Astrocyte (in vitro differentiated cells and primary cell): ENCODE measurements at regions not wholly inside any gene's neighbourhood (a gene's known extent, or its start where the extent isn't known, plus 50 kb on each side); places are given as distances from the start of the nearest gene placed in this dataset.
"Not testable (repeated sequence)": the region's sequence is repeated elsewhere in the genome, so short reads cannot be mapped to it uniquely, and the experiment has no call there.

Experiments
- DNase-seq: peaks from one replicate; pipeline ENCODE4 v3.0.0-alpha.2; 2010; ENCODE audit warnings: low read depth
- FAIRE-seq: peaks from 2 replicates; lab custom pipeline; 2011; peaks lifted over from hg19 to GRCh38; lab: Jason Lieb, UNC
- H2AFZ ChIP-seq: 2 replicates; pipeline ENCODE4 v1.6.0; 2012; ENCODE audit warnings: low read depth, low read length, inconsistent platforms
- H3K27ac ChIP-seq: 2 replicates; pipeline ENCODE4 v1.5.1; 2011; ENCODE audit warnings: low read depth, low read length, inconsistent platforms
- H3K27me3 ChIP-seq: 2 replicates; pipeline ENCODE4 v1.6.0; 2011; ENCODE audit warnings: low read length, inconsistent platforms; ENCODE audit not compliant: insufficient read depth
- H3K36me3 ChIP-seq: 2 replicates; pipeline ENCODE4 v1.5.1; 2011; ENCODE audit warnings: low read length, inconsistent platforms; ENCODE audit not compliant: insufficient read depth
- H3K4me1 ChIP-seq: 2 replicates; pipeline ENCODE4 v1.5.1; 2011; ENCODE audit warnings: low read length, inconsistent platforms; ENCODE audit not compliant: insufficient read depth
- H3K4me2 ChIP-seq: 2 replicates; pipeline ENCODE4 v1.6.0; 2012; ENCODE audit warnings: low read length, inconsistent platforms
- H3K4me3 ChIP-seq: 2 replicates; pipeline ENCODE4 v1.5.1; 2011; ENCODE audit warnings: low read depth, mild to moderate bottlenecking, low read length, inconsistent platforms; ENCODE audit not compliant: insufficient read depth
- H3K79me2 ChIP-seq: 2 replicates; pipeline ENCODE4 v1.6.0; 2012; ENCODE audit warnings: mild to moderate bottlenecking, low read length, inconsistent platforms; ENCODE audit not compliant: insufficient read depth
- H3K9ac ChIP-seq: 2 replicates; pipeline ENCODE4 v1.6.0; 2012; ENCODE audit warnings: mild to moderate bottlenecking, low read length, inconsistent platforms
- H3K9me3 ChIP-seq: 2 replicates; pipeline ENCODE4 v1.5.1; 2012; ENCODE audit warnings: low read depth, mild to moderate bottlenecking, low read length, inconsistent platforms; ENCODE audit not compliant: insufficient read depth
- H4K20me1 ChIP-seq: 2 replicates; pipeline ENCODE4 v1.6.0; 2012; ENCODE audit warnings: low read length, inconsistent platforms; ENCODE audit not compliant: insufficient read depth
- H3K27ac Mint-ChIP-seq: one replicate; pipeline ENCODE4 v1.8.0; 2021; ENCODE audit warnings: mild to moderate bottlenecking, mixed read lengths; ENCODE audit not compliant: unreplicated experiment
- H3K27me3 Mint-ChIP-seq: one replicate; pipeline ENCODE4 v1.8.0; 2021; ENCODE audit warnings: low read depth, mixed read lengths; ENCODE audit not compliant: unreplicated experiment
- H3K36me3 Mint-ChIP-seq: one replicate; pipeline ENCODE4 v1.8.0; 2021; ENCODE audit warnings: low read depth, mixed read lengths; ENCODE audit not compliant: unreplicated experiment
- H3K4me1 Mint-ChIP-seq: one replicate; pipeline ENCODE4 v1.8.0; 2021; ENCODE audit warnings: low read depth, mixed read lengths; ENCODE audit not compliant: unreplicated experiment
- H3K4me3 Mint-ChIP-seq: one replicate; pipeline ENCODE4 v1.8.0; 2021; ENCODE audit warnings: mild to moderate bottlenecking, moderate library complexity, mixed read lengths; ENCODE audit not compliant: unreplicated experiment
- H3K9me3 Mint-ChIP-seq: one replicate; pipeline ENCODE4 v1.8.0; 2021; ENCODE audit warnings: mild to moderate bottlenecking, mixed read lengths; ENCODE audit not compliant: unreplicated experiment
- EZH2 ChIP-seq: IDR thresholded peaks from 2 replicates; pipeline ENCODE4 v1.6.1; 2012; ENCODE audit warnings: mild to moderate bottlenecking, low read length, inconsistent platforms; ENCODE audit not compliant: insufficient read depth
- TF ChIP-seq, protein P1 (sequence below): IDR thresholded peaks from 2 replicates; pipeline ENCODE4 v1.5.1; 2011; ENCODE audit warnings: low read depth, mild to moderate bottlenecking, inconsistent platforms, low read length, moderate library complexity; ENCODE audit not compliant: insufficient read depth

DNA sequence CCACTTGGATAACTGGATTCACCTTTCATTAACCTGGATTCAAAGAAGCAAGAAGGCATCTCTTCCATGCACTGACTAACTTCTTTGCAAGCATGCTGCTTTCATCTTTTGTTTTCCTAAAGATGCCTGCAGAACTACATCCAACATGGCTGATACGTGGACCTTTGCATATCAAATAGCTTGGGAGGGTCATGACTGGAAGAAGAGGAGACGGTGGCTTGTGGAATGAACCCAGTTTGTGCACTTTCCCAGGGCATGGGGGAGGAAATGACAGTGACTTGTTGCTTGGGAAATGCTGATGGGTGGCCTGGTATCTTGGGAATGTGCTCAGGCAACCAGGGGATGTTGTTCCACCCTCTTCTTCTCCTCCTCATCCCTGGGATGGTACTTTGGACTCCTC, 133.4 kb downstream of the TRIM43 start:
- not testable (repeated sequence) for H3K9me3 Mint-ChIP-seq, H3K27ac ChIP-seq, H3K4me2 ChIP-seq, H3K9ac ChIP-seq, H3K9me3 ChIP-seq, H3K4me3 Mint-ChIP-seq, H3K27me3 ChIP-seq, H3K4me1 Mint-ChIP-seq, H3K4me3 ChIP-seq, DNase-seq, FAIRE-seq, H3K4me1 ChIP-seq, H3K36me3 ChIP-seq, H3K79me2 ChIP-seq, H4K20me1 ChIP-seq, H2AFZ ChIP-seq, H3K27ac Mint-ChIP-seq, H3K36me3 Mint-ChIP-seq
- H3K27me3 Mint-ChIP-seq: peaks cover 34% of the 10 kb centered on the region

DNA sequence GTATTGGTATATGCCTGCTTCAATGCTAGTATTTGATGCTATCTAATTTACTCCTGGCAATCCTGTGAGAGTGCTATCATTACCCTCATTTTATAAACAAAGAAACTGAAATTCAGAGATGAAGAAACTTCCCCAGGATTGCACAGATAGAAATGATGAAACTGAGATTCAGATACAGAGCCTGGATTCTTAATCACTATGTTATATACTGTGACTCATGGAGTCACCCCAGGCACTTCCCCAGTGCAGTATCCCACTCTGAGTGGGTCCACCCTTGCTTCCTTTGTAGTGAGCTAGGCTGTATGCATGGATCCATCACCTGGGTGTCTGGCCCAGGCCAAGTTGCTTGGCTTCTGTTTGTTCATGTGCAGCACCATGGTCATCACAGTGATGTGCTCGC, 133.9 kb downstream of the TRIM43 start:
- not testable (repeated sequence) for H3K9ac ChIP-seq, FAIRE-seq, H3K4me3 ChIP-seq, H3K27me3 ChIP-seq, H3K9me3 ChIP-seq, H3K4me1 Mint-ChIP-seq, H3K9me3 Mint-ChIP-seq, H2AFZ ChIP-seq, H3K4me2 ChIP-seq, H4K20me1 ChIP-seq, H3K36me3 ChIP-seq, H3K4me3 Mint-ChIP-seq, H3K27ac Mint-ChIP-seq, H3K4me1 ChIP-seq, DNase-seq, H3K79me2 ChIP-seq, H3K36me3 Mint-ChIP-seq, H3K27ac ChIP-seq
- peaks cover 34% of the 10 kb centered on the region for H3K27me3 Mint-ChIP-seq

DNA sequence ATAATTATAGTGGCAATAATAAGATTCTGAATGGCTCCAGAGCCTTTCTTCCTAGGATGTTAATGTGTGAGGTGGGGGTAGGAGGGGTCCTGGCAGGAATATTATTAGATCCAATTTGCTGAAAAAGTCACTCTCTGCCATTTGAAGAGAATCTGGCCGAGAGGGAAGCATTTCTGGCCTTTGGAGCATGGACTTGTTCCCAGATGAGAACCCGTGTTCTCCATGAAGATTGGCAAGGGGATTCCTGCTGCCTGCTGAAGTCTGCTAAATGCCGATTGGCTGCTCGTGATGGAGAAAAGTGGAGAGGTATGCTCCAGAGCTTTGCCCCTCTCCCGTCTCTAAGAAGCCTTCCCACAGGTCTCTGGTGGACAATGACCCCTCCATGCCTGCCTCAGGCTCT, 135.6 kb downstream of the TRIM43 start:
- H3K4me1 ChIP-seq, H3K27ac ChIP-seq, H3K36me3 ChIP-seq, H3K27me3 ChIP-seq, H3K27ac Mint-ChIP-seq, H3K36me3 Mint-ChIP-seq, H3K4me1 Mint-ChIP-seq, DNase-seq, FAIRE-seq, H3K9ac ChIP-seq, H3K4me3 Mint-ChIP-seq, H2AFZ ChIP-seq, H3K9me3 Mint-ChIP-seq, H3K79me2 ChIP-seq, H3K9me3 ChIP-seq, H3K4me2 ChIP-seq, H4K20me1 ChIP-seq, H3K4me3 ChIP-seq: not testable (repeated sequence)
- H3K27me3 Mint-ChIP-seq: peaks cover 31% of the 10 kb centered on the region

DNA sequence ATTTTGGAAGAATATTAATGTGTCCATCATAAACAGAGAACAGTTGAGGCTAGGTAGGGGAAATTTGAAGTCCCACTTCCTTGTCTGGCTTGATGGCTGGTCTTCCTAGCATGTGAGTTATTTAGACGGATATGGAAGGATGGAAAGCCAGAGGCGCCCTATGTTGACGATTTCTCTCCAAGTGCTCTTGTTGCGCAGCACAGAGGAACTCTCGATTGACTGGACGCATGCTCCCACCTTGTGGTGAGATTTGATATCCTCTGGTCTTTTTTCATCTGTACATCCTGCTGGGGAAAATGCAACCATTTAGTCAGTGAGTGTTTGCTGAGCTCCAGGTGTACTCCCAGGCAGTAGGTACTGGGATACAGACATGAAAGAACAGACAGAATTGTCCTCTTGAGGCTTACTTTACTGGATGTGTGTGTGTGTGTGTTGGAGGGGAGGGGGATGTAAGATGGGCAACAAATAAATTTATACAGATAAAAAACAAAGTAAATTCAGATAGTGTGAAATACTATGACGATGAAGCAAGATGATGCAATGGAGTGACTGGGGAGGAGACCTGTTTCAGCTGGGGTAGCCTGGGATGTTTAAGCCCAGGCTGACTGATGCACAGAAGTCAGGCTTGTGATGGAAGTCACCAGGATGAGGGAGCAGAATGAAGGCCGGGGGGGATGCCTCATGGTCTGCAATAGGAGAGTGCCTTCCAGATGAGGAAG, 137.2 kb downstream of the TRIM43 start:
- Mint-ChIP-seq H3K27ac (no peak overlapping the region), H3K27me3 (peaks cover 29% of the 10 kb centered on the region), H3K36me3 (no peaks in the 10 kb centered on the region), H3K4me3 (no peak overlapping the region), H3K9me3 (peaks cover 7% of the 10 kb centered on the region), H3K4me1 (peaks cover 7% of the 10 kb centered on the region)
- Histone ChIP-seq H4K20me1 (no peaks in the 10 kb centered on the region), H3K27me3 (no peaks in the 10 kb centered on the region), H3K4me2 (no peak overlapping the region), H3K36me3 (no peaks in the 10 kb centered on the region), H3K9ac (no peak overlapping the region), H3K4me3 (no peak overlapping the region), H2AFZ (no peak overlapping the region), H3K79me2 (no peaks in the 10 kb centered on the region), H3K27ac (no peak overlapping the region), H3K9me3 (no peaks in the 10 kb centered on the region), H3K4me1 (no peaks in the 10 kb centered on the region)
- FAIRE-seq (peak; percentile 94), DNase-seq (peak; percentile 67)
- no peak for TF ChIP-seq EZH2
- TF ChIP-seq, protein P1, sequence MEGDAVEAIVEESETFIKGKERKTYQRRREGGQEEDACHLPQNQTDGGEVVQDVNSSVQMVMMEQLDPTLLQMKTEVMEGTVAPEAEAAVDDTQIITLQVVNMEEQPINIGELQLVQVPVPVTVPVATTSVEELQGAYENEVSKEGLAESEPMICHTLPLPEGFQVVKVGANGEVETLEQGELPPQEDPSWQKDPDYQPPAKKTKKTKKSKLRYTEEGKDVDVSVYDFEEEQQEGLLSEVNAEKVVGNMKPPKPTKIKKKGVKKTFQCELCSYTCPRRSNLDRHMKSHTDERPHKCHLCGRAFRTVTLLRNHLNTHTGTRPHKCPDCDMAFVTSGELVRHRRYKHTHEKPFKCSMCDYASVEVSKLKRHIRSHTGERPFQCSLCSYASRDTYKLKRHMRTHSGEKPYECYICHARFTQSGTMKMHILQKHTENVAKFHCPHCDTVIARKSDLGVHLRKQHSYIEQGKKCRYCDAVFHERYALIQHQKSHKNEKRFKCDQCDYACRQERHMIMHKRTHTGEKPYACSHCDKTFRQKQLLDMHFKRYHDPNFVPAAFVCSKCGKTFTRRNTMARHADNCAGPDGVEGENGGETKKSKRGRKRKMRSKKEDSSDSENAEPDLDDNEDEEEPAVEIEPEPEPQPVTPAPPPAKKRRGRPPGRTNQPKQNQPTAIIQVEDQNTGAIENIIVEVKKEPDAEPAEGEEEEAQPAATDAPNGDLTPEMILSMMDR: peak; percentile 61
